ENCODE measurements at regions not wholly inside any gene's neighbourhood (a gene's known extent, or its start where the extent isn't known, plus 50 kb on each side); places are given as distances from the start of the nearest gene placed in this dataset.
"Not testable (repeated sequence)": the region's sequence is repeated elsewhere in the genome, so short reads cannot be mapped to it uniquely, and the experiment has no call there.

DNA sequence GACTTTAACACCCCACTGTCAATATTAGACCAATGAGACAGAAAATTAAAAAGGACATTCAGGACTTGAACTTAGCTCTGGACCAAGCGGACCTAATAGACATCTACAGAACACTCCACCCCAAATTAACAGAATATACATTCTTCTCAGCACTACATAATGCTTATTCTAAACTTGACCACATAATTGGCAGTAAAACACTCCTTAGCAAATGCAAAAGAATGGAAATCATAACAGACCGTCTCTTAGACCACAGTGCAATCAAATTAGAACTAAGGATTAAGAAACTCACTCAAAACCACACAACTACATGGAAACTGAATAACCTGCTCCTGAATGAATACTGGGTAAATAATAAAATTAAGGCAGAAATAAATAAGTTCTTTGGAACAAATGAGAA is 138.2 kb upstream of the PDE4B start:
- H3K9ac ChIP-seq (ENCODE audit: low read depth in 1 of 3, low read length in 3 of 3); H3K27me3 ChIP-seq (ENCODE audit: control insufficient read depth in 3 of 3, insufficient read depth in 3 of 3, low read length in 3 of 3); H3K36me3 ChIP-seq (ENCODE audit: control insufficient read depth in 3 of 3, insufficient read depth in 3 of 3, low read length in 3 of 3); H3K27ac ChIP-seq (ENCODE audit: low read depth, low read length); H3K9me3 ChIP-seq (ENCODE audit: control insufficient read depth in 3 of 3, low read length in 3 of 3); H3K4me1 ChIP-seq (ENCODE audit: control insufficient read depth in 3 of 3, insufficient read depth in 3 of 3, low read length in 3 of 3); H3K4me3 ChIP-seq (ENCODE audit: low read length in 3 of 3): not testable (repeated sequence)

DNA sequence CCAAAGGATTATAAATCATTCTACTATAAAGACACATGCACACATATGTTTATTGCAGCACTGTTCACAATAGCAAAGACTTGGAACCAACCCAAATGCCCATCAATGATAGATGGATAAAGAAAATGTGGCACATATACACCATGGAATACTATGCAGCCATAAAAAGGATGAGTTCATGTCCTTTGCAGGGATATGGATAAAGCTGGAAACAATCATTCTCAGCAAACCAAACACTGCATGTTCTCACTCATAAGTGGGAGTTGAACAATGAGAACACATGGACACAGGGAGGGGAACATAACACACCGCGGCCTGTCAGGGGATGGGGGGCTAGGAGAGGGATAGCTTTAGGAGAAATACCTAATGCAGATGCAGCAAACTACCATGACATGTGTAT is 135.1 kb upstream of the PDE4B start:
- H3K27me3 ChIP-seq (ENCODE audit: control insufficient read depth in 3 of 3, insufficient read depth in 3 of 3, low read length in 3 of 3); H3K4me1 ChIP-seq (ENCODE audit: control insufficient read depth in 3 of 3, insufficient read depth in 3 of 3, low read length in 3 of 3); H3K36me3 ChIP-seq (ENCODE audit: control insufficient read depth in 3 of 3, insufficient read depth in 3 of 3, low read length in 3 of 3); H3K9me3 ChIP-seq (ENCODE audit: control insufficient read depth in 3 of 3, low read length in 3 of 3); H3K9ac ChIP-seq (ENCODE audit: low read depth in 1 of 3, low read length in 3 of 3); H3K27ac ChIP-seq (ENCODE audit: low read depth, low read length); H3K4me3 ChIP-seq (ENCODE audit: low read length in 3 of 3): not testable (repeated sequence)

DNA sequence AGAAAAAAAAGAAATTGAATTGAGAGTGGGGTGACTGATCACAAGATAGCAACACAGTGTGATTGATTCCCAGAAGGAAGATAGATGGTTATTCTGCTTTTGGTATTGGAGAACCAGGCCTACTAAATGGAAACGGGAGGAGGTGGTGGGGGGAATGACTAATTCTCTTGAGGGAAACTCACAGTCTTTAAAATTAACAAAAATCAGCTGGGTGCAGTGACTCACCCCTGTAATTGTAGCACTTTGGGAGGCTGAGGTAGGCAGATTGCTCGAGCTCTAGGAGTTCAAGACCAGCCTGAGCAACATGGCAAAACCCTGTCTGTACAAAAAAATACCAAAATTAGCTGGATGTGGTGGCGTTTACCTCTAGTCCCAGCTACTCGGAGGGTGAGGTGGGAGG is 134.6 kb upstream of the PDE4B start:
- Histone ChIP-seq H3K27me3 (ENCODE audit: control insufficient read depth in 3 of 3, insufficient read depth in 3 of 3, low read length in 3 of 3) (no peaks in the 10 kb centered on the region), H3K9ac (ENCODE audit: low read depth in 1 of 3, low read length in 3 of 3) (no peak overlapping the region), H3K27ac (ENCODE audit: low read depth, low read length) (no peak overlapping the region), H3K4me3 (ENCODE audit: low read length in 3 of 3) (no peak overlapping the region), H3K4me1 (ENCODE audit: control insufficient read depth in 3 of 3, insufficient read depth in 3 of 3, low read length in 3 of 3) (no peaks in the 10 kb centered on the region), H3K9me3 (ENCODE audit: control insufficient read depth in 3 of 3, low read length in 3 of 3) (no peaks in the 10 kb centered on the region), H3K36me3 (ENCODE audit: control insufficient read depth in 3 of 3, insufficient read depth in 3 of 3, low read length in 3 of 3) (no peaks in the 10 kb centered on the region)

DNA sequence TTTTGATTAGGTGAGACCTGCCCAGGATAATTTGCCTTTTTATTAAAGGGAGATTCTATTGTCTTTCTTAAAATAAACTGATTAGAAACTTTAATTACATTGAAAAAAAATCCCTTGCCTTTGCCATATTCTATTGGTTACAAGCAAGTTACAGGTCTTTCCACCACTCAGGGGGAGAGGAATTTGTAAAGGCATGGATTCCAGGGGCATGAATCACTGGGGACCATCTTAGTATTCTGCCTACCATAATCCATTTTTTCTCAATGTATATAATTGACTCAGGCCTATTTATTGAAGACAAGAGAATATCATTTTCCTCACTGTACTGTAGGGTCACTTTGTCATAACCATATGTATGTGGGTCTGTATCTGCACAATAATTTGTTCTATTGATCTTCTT is 124.3 kb upstream of the PDE4B start:
- Histone ChIP-seq H3K36me3 (ENCODE audit: control insufficient read depth in 3 of 3, insufficient read depth in 3 of 3, low read length in 3 of 3) (no peaks in the 10 kb centered on the region), H3K4me1 (ENCODE audit: control insufficient read depth in 3 of 3, insufficient read depth in 3 of 3, low read length in 3 of 3) (no peaks in the 10 kb centered on the region), H3K4me3 (ENCODE audit: low read length in 3 of 3) (no peak overlapping the region), H3K9me3 (ENCODE audit: control insufficient read depth in 3 of 3, low read length in 3 of 3) (no peaks in the 10 kb centered on the region), H3K27ac (ENCODE audit: low read depth, low read length) (no peak overlapping the region), H3K9ac (ENCODE audit: low read depth in 1 of 3, low read length in 3 of 3) (no peak overlapping the region), H3K27me3 (ENCODE audit: control insufficient read depth in 3 of 3, insufficient read depth in 3 of 3, low read length in 3 of 3) (peaks cover 0 to 4% (median 0%) of the 10 kb centered on the region in 3 donors)

DNA sequence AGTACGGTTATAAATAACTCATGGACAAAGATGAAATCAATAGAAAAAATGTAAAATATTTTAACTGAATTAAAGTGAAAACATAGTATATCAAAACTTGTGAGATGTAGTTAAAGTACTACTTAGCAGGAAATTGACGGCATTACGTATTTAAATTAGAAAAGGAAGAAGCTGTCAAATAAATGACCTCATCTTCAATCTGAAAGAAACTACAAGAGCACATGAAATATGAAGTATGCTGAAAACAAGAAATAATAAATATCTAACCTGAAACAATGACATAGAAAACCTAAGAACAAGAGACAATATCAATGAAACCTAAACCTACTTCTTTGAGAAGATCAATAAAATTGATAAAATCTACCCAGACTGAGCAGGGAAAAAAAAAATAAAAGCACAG is 122.2 kb upstream of the PDE4B start:
- Histone ChIP-seq H3K27ac (ENCODE audit: low read depth, low read length) (no peak overlapping the region), H3K9me3 (ENCODE audit: control insufficient read depth in 3 of 3, low read length in 3 of 3) (no peaks in the 10 kb centered on the region), H3K4me1 (ENCODE audit: control insufficient read depth in 3 of 3, insufficient read depth in 3 of 3, low read length in 3 of 3) (no peaks in the 10 kb centered on the region), H3K9ac (ENCODE audit: low read depth in 1 of 3, low read length in 3 of 3) (no peak overlapping the region), H3K4me3 (ENCODE audit: low read length in 3 of 3) (no peak overlapping the region), H3K36me3 (ENCODE audit: control insufficient read depth in 3 of 3, insufficient read depth in 3 of 3, low read length in 3 of 3) (no peaks in the 10 kb centered on the region), H3K27me3 (ENCODE audit: control insufficient read depth in 3 of 3, insufficient read depth in 3 of 3, low read length in 3 of 3) (peaks cover 0 to 4% (median 0%) of the 10 kb centered on the region in 3 donors)

DNA sequence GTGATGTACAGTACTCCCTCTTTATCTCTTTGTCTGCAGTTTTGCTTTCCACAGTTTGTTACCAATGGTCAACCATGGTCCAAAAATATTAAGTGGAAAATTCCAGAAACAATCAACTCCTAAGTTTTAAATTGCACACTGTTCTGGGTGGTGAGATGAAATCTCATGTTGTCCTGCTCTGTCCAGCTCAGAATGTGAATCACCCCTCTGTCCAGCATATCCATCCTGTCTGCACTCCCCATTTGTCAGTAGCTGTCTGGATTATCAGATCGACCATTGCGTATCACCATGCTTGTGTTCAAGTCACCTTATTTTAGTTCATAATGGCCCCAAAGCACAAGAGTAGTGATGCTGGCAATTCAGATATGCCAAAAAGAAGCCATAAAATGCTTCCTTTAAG is 118.2 kb upstream of the PDE4B start:
- Histone ChIP-seq H3K27ac (ENCODE audit: low read depth, low read length) (no peak overlapping the region), H3K9ac (ENCODE audit: low read depth in 1 of 3, low read length in 3 of 3) (no peak overlapping the region), H3K4me1 (ENCODE audit: control insufficient read depth in 3 of 3, insufficient read depth in 3 of 3, low read length in 3 of 3) (no peaks in the 10 kb centered on the region), H3K4me3 (ENCODE audit: low read length in 3 of 3) (no peak overlapping the region), H3K36me3 (ENCODE audit: control insufficient read depth in 3 of 3, insufficient read depth in 3 of 3, low read length in 3 of 3) (no peaks in the 10 kb centered on the region), H3K27me3 (ENCODE audit: control insufficient read depth in 3 of 3, insufficient read depth in 3 of 3, low read length in 3 of 3) (no peaks in the 10 kb centered on the region), H3K9me3 (ENCODE audit: control insufficient read depth in 3 of 3, low read length in 3 of 3) (no peaks in the 10 kb centered on the region)

DNA sequence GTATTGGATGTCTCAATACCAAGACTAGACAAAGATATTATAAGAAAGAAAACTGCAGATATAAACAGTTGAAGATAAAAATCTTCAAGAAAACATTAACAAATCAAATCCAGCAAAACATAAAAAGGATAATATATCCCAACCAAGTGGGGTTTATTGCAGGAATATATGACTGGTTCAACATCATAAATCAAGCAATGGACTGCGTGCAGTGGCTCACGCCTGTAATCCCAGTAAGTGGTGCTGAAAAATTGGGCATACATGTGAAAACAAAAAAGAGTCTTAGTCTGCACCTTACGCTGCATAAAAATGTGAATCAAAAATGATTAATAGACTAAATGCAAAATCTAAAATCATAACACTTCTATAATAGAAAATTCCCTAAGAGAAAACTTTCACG is 112.9 kb upstream of the PDE4B start:
- H3K4me3 ChIP-seq (ENCODE audit: low read length in 3 of 3): no peak overlapping the region
- H3K27ac ChIP-seq (ENCODE audit: low read depth, low read length): no peak overlapping the region
- H3K27me3 ChIP-seq (ENCODE audit: control insufficient read depth in 3 of 3, insufficient read depth in 3 of 3, low read length in 3 of 3): no peaks in the 10 kb centered on the region
- no peaks in the 10 kb centered on the region for H3K4me1 ChIP-seq (ENCODE audit: control insufficient read depth in 3 of 3, insufficient read depth in 3 of 3, low read length in 3 of 3)
- no peaks in the 10 kb centered on the region for H3K9me3 ChIP-seq (ENCODE audit: control insufficient read depth in 3 of 3, low read length in 3 of 3)
- no peak overlapping the region for H3K9ac ChIP-seq (ENCODE audit: low read depth in 1 of 3, low read length in 3 of 3)
- H3K36me3 ChIP-seq (ENCODE audit: control insufficient read depth in 3 of 3, insufficient read depth in 3 of 3, low read length in 3 of 3): no peaks in the 10 kb centered on the region

DNA sequence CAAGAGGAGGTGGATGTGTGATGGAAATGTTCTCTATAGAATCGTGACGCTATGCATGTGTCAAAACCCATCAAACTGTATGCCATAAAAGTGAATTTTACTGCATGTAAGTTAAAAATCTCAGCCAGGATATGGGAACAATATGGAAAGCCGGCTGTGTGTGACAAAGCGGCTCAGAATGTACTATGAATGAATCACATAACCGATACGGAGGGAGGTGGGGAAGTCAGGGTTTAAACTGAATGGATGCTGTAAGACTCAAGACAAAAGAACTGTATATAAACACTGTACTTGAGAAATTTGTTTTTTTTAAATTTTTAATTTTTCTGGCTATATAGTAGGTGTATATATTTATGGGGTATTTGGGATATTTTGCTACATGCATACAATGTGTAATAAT is 111.6 kb upstream of the PDE4B start:
- no peaks in the 10 kb centered on the region for H3K4me1 ChIP-seq (ENCODE audit: control insufficient read depth in 3 of 3, insufficient read depth in 3 of 3, low read length in 3 of 3)
- H3K9me3 ChIP-seq (ENCODE audit: control insufficient read depth in 3 of 3, low read length in 3 of 3): no peaks in the 10 kb centered on the region
- no peak overlapping the region for H3K9ac ChIP-seq (ENCODE audit: low read depth in 1 of 3, low read length in 3 of 3)
- H3K4me3 ChIP-seq (ENCODE audit: low read length in 3 of 3): no peak overlapping the region
- H3K27ac ChIP-seq (ENCODE audit: low read depth, low read length): no peak overlapping the region
- no peaks in the 10 kb centered on the region for H3K36me3 ChIP-seq (ENCODE audit: control insufficient read depth in 3 of 3, insufficient read depth in 3 of 3, low read length in 3 of 3)
- H3K27me3 ChIP-seq (ENCODE audit: control insufficient read depth in 3 of 3, insufficient read depth in 3 of 3, low read length in 3 of 3): no peaks in the 10 kb centered on the region

DNA sequence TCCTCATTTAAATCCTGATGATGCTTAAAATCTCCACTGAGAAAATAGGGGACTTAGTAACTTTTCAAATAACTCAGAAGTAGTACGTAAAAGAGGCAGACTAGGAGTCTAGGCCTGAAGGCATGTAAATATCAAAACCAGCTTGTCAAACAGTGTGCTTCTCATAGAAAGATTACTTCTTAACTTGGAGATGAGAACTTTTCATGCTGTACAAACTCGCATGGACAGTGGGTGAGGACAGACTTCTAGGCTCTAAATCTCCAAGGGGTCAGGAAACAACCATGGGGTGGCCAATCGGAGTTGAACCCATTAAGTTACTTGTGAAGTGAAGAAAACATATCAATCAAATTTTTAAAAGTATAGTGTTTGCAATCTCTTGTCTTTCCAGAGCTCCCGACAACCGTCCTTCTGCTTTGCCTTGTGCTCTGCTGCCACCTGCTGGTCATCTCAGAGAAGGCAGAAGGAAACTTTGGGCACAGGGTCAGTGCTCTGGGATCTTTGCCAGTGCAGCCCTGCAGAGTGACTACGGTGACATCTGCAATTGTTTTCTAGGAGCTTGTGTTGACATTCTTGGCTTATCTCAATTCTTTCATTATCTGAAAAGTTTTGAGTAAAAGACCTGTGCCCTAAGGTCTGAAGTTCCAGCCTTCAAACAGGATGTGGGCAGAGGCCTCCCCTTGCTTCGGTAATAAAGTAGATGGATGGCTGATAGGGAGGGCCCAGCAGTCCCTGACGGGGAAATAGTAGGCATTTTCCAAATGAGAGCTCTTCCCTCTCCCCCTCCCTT is 105.1 kb upstream of the PDE4B start:
- Histone ChIP-seq H3K9me3 (ENCODE audit: control insufficient read depth in 3 of 3, low read length in 3 of 3) (no peaks in the 10 kb centered on the region), H3K36me3 (ENCODE audit: control insufficient read depth in 3 of 3, insufficient read depth in 3 of 3, low read length in 3 of 3) (no peaks in the 10 kb centered on the region), H3K27me3 (ENCODE audit: control insufficient read depth in 3 of 3, insufficient read depth in 3 of 3, low read length in 3 of 3) (no peaks in the 10 kb centered on the region), H3K27ac (ENCODE audit: low read depth, low read length) (no peak overlapping the region), H3K4me1 (ENCODE audit: control insufficient read depth in 3 of 3, insufficient read depth in 3 of 3, low read length in 3 of 3) (peaks cover 10 to 31% (median 19%) of the 10 kb centered on the region in 3 donors), H3K9ac (ENCODE audit: low read depth in 1 of 3, low read length in 3 of 3) (no peak overlapping the region), H3K4me3 (ENCODE audit: low read length in 3 of 3) (no peak overlapping the region)

DNA sequence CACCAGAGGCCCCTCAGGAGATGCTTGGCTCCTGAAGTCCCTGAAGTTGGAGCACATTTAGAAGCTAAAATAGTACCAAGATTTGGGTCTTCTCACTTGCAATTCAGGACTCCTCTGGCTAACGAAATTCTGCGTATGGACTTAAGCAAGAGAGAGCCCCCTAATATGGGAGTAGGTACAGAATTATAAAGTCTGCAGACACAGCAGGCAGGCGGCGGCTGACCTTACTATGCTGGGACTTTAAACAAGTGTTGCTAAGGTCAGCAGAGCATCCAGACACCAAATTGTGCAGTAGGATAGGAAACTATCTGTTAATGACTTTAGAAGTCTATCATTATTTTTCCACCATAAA is 104.5 kb upstream of the PDE4B start:
- Histone ChIP-seq H3K4me1 (ENCODE audit: control insufficient read depth in 3 of 3, insufficient read depth in 3 of 3, low read length in 3 of 3) (peaks cover 10 to 31% (median 19%) of the 10 kb centered on the region in 3 donors), H3K36me3 (ENCODE audit: control insufficient read depth in 3 of 3, insufficient read depth in 3 of 3, low read length in 3 of 3) (no peaks in the 10 kb centered on the region), H3K9ac (ENCODE audit: low read depth in 1 of 3, low read length in 3 of 3) (no peak overlapping the region), H3K9me3 (ENCODE audit: control insufficient read depth in 3 of 3, low read length in 3 of 3) (no peaks in the 10 kb centered on the region), H3K27me3 (ENCODE audit: control insufficient read depth in 3 of 3, insufficient read depth in 3 of 3, low read length in 3 of 3) (no peaks in the 10 kb centered on the region), H3K4me3 (ENCODE audit: low read length in 3 of 3) (no peak overlapping the region), H3K27ac (ENCODE audit: low read depth, low read length) (no peak overlapping the region)
